KBM-7 (cell line): ENCODE measurements at regions not wholly inside any gene's neighbourhood (a gene's known extent, or its start where the extent isn't known, plus 50 kb on each side); places are given as distances from the start of the nearest gene placed in this dataset.

Experiments used
- DNase-seq: peaks from one replicate; pipeline ENCODE4 v3.0.0-alpha.2; 2015
- in situ Hi-C: fragments of 300-500 bp; cut with MboI; formaldehyde crosslinking; loops from 2 replicates; pipeline ENCODE4 v1.14.3; 2020; ENCODE audit warnings: low sequenced_read_pairs, low pct_unique_long_range_greater_than_20kb, mixed read lengths

GRCh38 chr3:137948400-137949072 is 61.4 kb upstream of the CLDN18 start:
- in situ Hi-C loops: no loop called here
- no peak for DNase-seq

GRCh38 chr3:137958636-137959035 is 51.3 kb upstream of the CLDN18 start:
- no peak for DNase-seq
- in situ Hi-C loops: no loop called here
